Muscle of leg (tissue), 3 donors: ENCODE measurements at regions not wholly inside any gene's neighbourhood (a gene's known extent, or its start where the extent isn't known, plus 50 kb on each side); places are given as distances from the start of the nearest gene placed in this dataset.

Experiments
- DNase-seq: peaks from one replicate; pipeline ENCODE4 v3.0.0; 2013
- H3K27ac ChIP-seq: one replicate; pipeline ENCODE4 v1.5.1; 2013; ENCODE audit warnings: mild to moderate bottlenecking, low read length, control low read depth
- H3K27me3 ChIP-seq: one replicate; pipeline ENCODE4 v1.6.1; 2013; ENCODE audit warnings: low read length; ENCODE audit not compliant: control insufficient read depth, insufficient read depth
- H3K36me3 ChIP-seq: one replicate; pipeline ENCODE4 v1.6.1; 2013; ENCODE audit warnings: low read length; ENCODE audit not compliant: control insufficient read depth, insufficient read depth
- H3K4me1 ChIP-seq: one replicate; pipeline ENCODE4 v1.6.1; 2013; ENCODE audit warnings: low read length; ENCODE audit not compliant: control insufficient read depth, insufficient read depth
- H3K4me3 ChIP-seq: one replicate; pipeline ENCODE4 v1.5.1; 2013; ENCODE audit warnings: low read length, control low read depth
- H3K9me3 ChIP-seq: replicated peaks from 2 replicates; pipeline ENCODE4 v1.6.1; 2013; ENCODE audit warnings: low read depth, low read length; ENCODE audit not compliant: control insufficient read depth
- WGBS: methylation state at CpG from one replicate; pipeline ENCODE4 v1.1.5; 2013; ENCODE audit warnings: missing lambda C conversion rate; ENCODE audit not compliant: insufficient coverage; 5-methylcytosine and 5-hydroxymethylcytosine counted together

DNA sequence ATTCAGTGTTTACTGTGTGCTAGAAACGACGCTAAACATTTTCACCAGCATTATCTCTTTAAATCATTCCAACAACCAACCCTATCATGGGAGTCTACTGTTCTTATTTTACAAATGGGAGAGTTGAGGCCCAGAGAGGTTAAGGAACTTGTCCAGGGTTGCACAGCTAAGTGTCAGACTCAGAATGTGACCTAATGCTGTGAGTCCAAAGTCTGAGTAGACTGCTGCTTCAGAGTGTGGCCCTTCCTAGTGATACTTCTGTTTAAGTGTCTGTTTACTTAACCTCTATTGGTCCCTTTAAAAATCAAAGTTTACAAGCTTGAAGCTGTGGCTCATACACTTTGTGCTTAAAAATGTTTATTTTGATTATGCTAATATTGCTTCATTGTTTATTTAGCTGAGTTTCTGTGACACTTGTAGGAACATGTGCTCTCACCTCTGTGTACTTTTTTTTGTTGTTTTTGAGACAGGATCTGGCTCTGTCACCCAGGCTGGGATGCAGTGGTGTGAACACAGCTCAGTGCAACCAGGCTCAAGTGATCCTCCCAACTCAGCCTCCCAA, 84.4 kb upstream of the SYPL1 start:
- WGBS = no CpG with 5 or more reads among the region's 2 CpGs
- H3K27ac ChIP-seq = no peak overlapping the region
- no peaks in the 10 kb centered on the region for H3K4me1 ChIP-seq
- no peaks in the 10 kb centered on the region for H3K9me3 ChIP-seq
- no peak overlapping the region for H3K4me3 ChIP-seq
- H3K36me3 ChIP-seq = no peaks in the 10 kb centered on the region
- H3K27me3 ChIP-seq = peaks cover 2% of the 10 kb centered on the region
- DNase-seq = no peak

GRCh38 chr7:106193661-106194060, 81.5 kb upstream of the SYPL1 start:
- Histone ChIP-seq H3K4me3 (no peak overlapping the region), H3K36me3 (no peaks in the 10 kb centered on the region), H3K9me3 (no peaks in the 10 kb centered on the region), H3K27ac (no peak overlapping the region), H3K4me1 (no peaks in the 10 kb centered on the region), H3K27me3 (peaks cover 2% of the 10 kb centered on the region)
- no CpG with 5 or more reads among the region's 1 CpG for WGBS
- no peak for DNase-seq

DNA sequence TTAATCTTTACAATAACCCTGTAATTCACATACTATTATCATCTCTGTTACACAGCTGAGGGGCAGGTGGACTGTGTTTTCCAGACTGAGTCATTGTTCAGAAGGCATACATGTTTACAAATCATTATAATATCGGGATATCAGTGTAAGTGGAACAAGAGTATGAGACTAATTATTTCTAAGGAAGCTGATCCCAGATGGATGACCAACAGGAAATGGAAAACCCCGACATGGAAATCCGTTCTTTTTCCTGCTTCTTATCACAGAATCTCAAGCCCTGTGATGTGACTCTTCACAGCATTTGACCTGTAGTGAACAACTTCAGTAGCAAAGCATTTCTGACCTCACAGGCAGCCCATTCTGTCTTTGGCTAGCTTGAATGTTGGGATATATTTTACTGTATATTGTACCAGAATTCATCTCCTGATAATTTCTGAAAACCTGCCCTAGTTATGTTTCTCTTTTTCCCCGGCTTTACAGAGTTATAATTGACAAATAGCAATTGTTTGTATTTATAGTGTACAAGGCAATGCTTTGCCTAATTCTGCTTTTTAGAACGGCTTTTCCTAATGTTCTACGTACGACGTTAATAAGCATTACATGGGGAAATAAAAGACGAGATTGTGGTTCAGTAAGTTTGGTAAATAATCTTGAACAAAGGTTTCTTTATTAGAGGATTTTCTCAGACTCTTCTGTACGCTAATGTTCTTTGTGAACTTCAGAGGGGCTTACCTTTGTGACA, 78.6 kb upstream of the SYPL1 start:
- WGBS = 45% methylated on average over 2 of the region's 10 CpGs
- DNase-seq = no peak
- no peak overlapping the region for H3K27ac ChIP-seq

GRCh38 chr7:106187613-106188350, 75.7 kb upstream of the SYPL1 start:
- no peak overlapping the region for H3K4me3 ChIP-seq
- H3K4me1 ChIP-seq = no peaks in the 10 kb centered on the region
- no peaks in the 10 kb centered on the region for H3K27me3 ChIP-seq
- no peak overlapping the region for H3K27ac ChIP-seq
- WGBS = 84% methylated on average over 8 of the region's 9 CpGs
- no peak for DNase-seq
- no peaks in the 10 kb centered on the region for H3K9me3 ChIP-seq
- H3K36me3 ChIP-seq = no peaks in the 10 kb centered on the region

More for the DNA sequence above, 78.6 kb upstream of the SYPL1 start:
- H3K4me1 ChIP-seq = no peaks in the 10 kb centered on the region
- H3K36me3 ChIP-seq = no peaks in the 10 kb centered on the region
- H3K9me3 ChIP-seq = no peaks in the 10 kb centered on the region
- H3K27me3 ChIP-seq = peaks cover 2% of the 10 kb centered on the region
- H3K4me3 ChIP-seq = no peak overlapping the region

GRCh38 chr7:106185719-106186118, 73.6 kb upstream of the SYPL1 start:
- no CpG with 5 or more reads among the region's 3 CpGs for WGBS
- Histone ChIP-seq H3K9me3 (no peaks in the 10 kb centered on the region), H3K36me3 (no peaks in the 10 kb centered on the region), H3K4me1 (no peaks in the 10 kb centered on the region), H3K27ac (no peak overlapping the region), H3K27me3 (no peaks in the 10 kb centered on the region), H3K4me3 (no peak overlapping the region)
- no peak for DNase-seq

- Histone ChIP-seq H3K27ac (no peak overlapping the region), H3K4me1 (no peaks in the 10 kb centered on the region), H3K27me3 (no peaks in the 10 kb centered on the region), H3K9me3 (no peaks in the 10 kb centered on the region), H3K4me3 (no peak overlapping the region), H3K36me3 (no peaks in the 10 kb centered on the region)
- 20% methylated on average over 1 of the region's 3 CpGs for WGBS
- DNase-seq = no peak
Observed at GRCh38 chr7:106183952-106184351, 71.8 kb upstream of the SYPL1 start.

DNA sequence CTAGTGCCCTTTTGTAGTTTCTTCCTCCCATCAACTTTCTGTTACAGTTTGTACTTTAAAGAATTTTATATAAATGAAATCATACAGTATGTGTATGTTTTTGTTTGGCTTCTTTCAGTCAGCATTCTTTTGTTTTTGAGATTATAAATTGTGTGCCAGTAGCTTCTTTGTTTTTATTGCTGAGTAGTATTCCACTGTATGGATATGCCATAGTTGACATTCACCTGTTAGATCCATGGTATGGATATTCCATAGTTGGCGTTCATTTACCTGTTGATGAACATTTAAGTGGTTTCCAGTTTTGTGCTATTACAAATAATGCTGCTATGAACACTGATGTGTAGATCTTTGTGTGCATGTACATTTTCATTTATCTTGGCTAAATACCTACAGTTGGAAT, 70.8 kb upstream of the SYPL1 start:
- H3K36me3 ChIP-seq = no peaks in the 10 kb centered on the region

GRCh38 chr7:106181658-106182265, 69.7 kb upstream of the SYPL1 start:
- H3K27ac ChIP-seq = no peak overlapping the region
- no peaks in the 10 kb centered on the region for H3K36me3 ChIP-seq
- H3K27me3 ChIP-seq = no peaks in the 10 kb centered on the region
- H3K4me3 ChIP-seq = no peak overlapping the region
- H3K4me1 ChIP-seq = peaks cover 14% of the 10 kb centered on the region
- no CpG with 5 or more reads among the region's 4 CpGs for WGBS
- DNase-seq = no peak
- H3K9me3 ChIP-seq = no peaks in the 10 kb centered on the region

More for the DNA sequence above, 70.8 kb upstream of the SYPL1 start:
- no peak overlapping the region for H3K27ac ChIP-seq
- no peak for DNase-seq
- peaks cover 5% of the 10 kb centered on the region for H3K4me1 ChIP-seq
- no peak overlapping the region for H3K4me3 ChIP-seq
- no peaks in the 10 kb centered on the region for H3K27me3 ChIP-seq
- no CpG with 5 or more reads among the region's 1 CpG for WGBS
- H3K9me3 ChIP-seq = no peaks in the 10 kb centered on the region

DNA sequence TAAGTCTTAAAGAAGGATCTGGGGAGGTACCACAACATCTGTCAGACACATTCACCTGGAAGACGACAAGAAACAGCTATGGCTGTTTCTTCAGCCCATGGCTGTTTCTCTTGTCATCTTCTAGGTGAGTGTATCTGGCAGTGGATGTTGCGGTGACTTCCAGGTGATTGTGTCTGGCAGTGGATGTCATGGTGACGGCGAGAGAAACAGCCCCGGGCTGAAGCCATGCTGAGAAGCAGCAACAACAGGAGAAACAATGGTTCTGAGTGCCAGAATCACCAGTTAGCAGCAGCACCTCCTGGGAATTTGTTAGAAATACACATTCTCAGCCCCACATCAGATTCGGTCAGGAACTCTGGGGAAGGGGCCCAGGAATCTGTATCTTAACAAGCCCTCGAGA, 68.6 kb upstream of the SYPL1 start:
- H3K9me3 ChIP-seq = no peaks in the 10 kb centered on the region
- 76% methylated on average over 4 of the region's 7 CpGs for WGBS
- DNase-seq = no peak
- H3K27ac ChIP-seq = no peak overlapping the region
- no peaks in the 10 kb centered on the region for H3K36me3 ChIP-seq
- H3K4me3 ChIP-seq = no peak overlapping the region
- no peaks in the 10 kb centered on the region for H3K27me3 ChIP-seq
- H3K4me1 ChIP-seq = peaks cover 15% of the 10 kb centered on the region

DNA sequence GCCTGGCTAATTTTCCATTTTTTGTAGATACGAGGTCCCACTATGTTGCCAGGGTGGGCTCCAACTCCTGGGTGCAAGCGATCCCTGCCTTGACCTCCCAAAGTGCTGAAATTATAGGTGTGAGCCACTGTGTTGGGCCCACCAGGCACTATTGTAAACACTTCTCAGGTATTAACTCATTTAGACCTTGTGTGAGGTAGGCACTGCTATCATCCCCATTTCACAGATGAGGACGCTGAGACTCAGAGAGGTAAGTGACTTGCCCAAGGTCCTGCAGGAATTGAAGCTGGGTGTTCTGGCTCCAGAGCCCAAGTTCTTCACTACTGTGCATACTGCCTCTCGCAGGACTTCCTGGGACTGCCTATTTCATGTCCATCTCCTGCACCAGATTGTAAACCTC, 67.1 kb upstream of the SYPL1 start:
- H3K4me3 ChIP-seq = no peak overlapping the region
- no peak overlapping the region for H3K27ac ChIP-seq
- WGBS = 100% methylated on average over 1 of the region's 4 CpGs
- H3K4me1 ChIP-seq = peaks cover 15% of the 10 kb centered on the region
- H3K9me3 ChIP-seq = no peaks in the 10 kb centered on the region
- H3K36me3 ChIP-seq = no peaks in the 10 kb centered on the region
- no peaks in the 10 kb centered on the region for H3K27me3 ChIP-seq
- DNase-seq = no peak
